ENCODE measurements at regions not wholly inside any gene's neighbourhood (a gene's known extent, or its start where the extent isn't known, plus 50 kb on each side); places are given as distances from the start of the nearest gene placed in this dataset.

DNA sequence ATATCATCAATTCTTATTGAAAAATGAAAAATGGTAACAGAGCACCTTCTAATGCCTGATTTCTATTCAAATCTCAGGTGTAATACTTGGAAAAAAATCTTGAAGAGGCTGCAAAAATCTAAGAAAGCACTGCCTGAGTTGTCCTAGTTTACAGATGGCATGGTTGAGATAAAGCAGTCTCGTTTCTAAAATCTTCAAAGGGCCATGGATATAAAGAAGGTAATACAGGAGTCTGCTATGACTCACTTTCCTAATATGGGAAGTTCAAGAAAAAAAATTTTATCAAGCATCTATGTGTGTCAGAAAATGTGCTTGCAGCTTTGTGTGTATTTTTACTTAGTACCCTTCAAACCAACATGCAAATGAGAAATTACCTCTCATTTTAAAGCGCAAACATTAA, 163.3 kb downstream of the DMAC1 start:
- TF ChIP-seq, protein P1, sequence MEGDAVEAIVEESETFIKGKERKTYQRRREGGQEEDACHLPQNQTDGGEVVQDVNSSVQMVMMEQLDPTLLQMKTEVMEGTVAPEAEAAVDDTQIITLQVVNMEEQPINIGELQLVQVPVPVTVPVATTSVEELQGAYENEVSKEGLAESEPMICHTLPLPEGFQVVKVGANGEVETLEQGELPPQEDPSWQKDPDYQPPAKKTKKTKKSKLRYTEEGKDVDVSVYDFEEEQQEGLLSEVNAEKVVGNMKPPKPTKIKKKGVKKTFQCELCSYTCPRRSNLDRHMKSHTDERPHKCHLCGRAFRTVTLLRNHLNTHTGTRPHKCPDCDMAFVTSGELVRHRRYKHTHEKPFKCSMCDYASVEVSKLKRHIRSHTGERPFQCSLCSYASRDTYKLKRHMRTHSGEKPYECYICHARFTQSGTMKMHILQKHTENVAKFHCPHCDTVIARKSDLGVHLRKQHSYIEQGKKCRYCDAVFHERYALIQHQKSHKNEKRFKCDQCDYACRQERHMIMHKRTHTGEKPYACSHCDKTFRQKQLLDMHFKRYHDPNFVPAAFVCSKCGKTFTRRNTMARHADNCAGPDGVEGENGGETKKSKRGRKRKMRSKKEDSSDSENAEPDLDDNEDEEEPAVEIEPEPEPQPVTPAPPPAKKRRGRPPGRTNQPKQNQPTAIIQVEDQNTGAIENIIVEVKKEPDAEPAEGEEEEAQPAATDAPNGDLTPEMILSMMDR (IDR thresholded peaks at IDR 0.05), result no peak
- TF ChIP-seq POLR2A (IDR thresholded peaks at IDR 0.05) (no peak), EP300 (IDR thresholded peaks at IDR 0.05) (no peak), POLR2AphosphoS5 (IDR thresholded peaks at IDR 0.05) (no peak)
